HUES6 (cell line): ENCODE measurements at regions not wholly inside any gene's neighbourhood (a gene's known extent, or its start where the extent isn't known, plus 50 kb on each side); places are given as distances from the start of the nearest gene placed in this dataset.
"Not testable (repeated sequence)": the region's sequence is repeated elsewhere in the genome, so short reads cannot be mapped to it uniquely, and the experiment has no call there.

Experiments
- H3K27ac ChIP-seq: 2 replicates; pipeline ENCODE4 v1.7.0; 2013; ENCODE audit warnings: low read depth, mild to moderate bottlenecking, low read length, inconsistent platforms
- H3K27me3 ChIP-seq: 2 replicates; pipeline ENCODE4 v1.6.1; 2013; ENCODE audit warnings: low read length; ENCODE audit not compliant: control insufficient read depth, insufficient read depth
- H3K36me3 ChIP-seq: 2 replicates; pipeline ENCODE4 v1.6.1; 2013; ENCODE audit warnings: low read length; ENCODE audit not compliant: control insufficient read depth, insufficient read depth
- H3K4me1 ChIP-seq: 2 replicates; pipeline ENCODE4 v1.6.1; 2013; ENCODE audit warnings: low read length; ENCODE audit not compliant: control insufficient read depth, insufficient read depth
- H3K4me3 ChIP-seq: 2 replicates; pipeline ENCODE4 v1.5.1; 2013; ENCODE audit warnings: low read depth, low read length
- H3K9ac ChIP-seq: one replicate; pipeline ENCODE4 v1.6.1; 2013; ENCODE audit warnings: mild to moderate bottlenecking, low read length
- H3K9me3 ChIP-seq: 2 replicates; pipeline ENCODE4 v1.6.1; 2013; ENCODE audit warnings: low read depth, low read length; ENCODE audit not compliant: control insufficient read depth, insufficient read depth

DNA sequence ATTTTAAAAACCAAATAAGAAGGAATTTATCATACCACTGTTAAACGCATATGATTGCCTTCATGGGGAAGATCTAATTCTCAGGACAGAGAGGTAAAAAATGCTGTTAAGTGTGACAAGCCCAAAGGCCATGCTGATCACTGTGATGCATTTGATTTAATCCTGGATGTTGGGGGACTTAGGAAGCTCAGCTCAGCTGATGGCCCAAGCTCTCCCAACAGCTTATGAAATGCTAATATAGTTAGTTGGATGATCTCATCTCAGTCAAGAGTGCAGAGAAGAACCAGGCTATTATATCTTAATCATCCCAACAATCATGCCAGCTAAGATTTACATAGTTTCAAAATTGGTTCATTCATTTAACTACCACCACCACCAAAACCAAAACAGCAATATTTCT, 340.0 kb downstream of the IL20RB start:
- H3K9ac ChIP-seq = no peak overlapping the region
- H3K27me3 ChIP-seq = no peaks in the 10 kb centered on the region
- H3K4me1 ChIP-seq = peaks cover 25% of the 10 kb centered on the region
- H3K27ac ChIP-seq = no peak overlapping the region
- no peaks in the 10 kb centered on the region for H3K9me3 ChIP-seq
- H3K4me3 ChIP-seq = no peak overlapping the region
- H3K36me3 ChIP-seq = no peaks in the 10 kb centered on the region

DNA sequence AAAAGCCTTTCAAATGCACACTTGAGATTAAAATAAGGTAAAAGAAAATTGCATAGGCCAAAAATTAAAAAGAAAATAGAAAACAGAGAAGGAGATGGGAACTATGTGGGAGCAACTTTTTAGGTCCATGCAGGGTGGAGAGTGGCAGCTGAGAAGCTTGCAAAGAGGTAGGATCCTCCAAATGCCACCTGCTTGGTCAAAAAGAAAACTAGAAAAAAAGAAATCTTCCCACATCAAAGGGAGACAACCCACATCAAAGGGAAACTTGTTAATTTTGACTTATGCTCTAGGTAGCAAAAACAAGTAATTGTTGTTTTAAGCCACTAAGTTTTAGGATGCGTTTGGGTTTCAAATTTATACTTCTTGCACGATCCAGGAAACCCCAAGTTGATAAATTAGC, 342.9 kb downstream of the IL20RB start:
- Histone ChIP-seq H3K4me3 (no peak overlapping the region), H3K27ac (no peak overlapping the region), H3K36me3 (no peaks in the 10 kb centered on the region), H3K27me3 (no peaks in the 10 kb centered on the region), H3K9ac (no peak overlapping the region), H3K9me3 (0 out of 2 replicates have a peak, but pooled peaks cover 5% of the 10 kb centered on the region), H3K4me1 (peaks cover 7% of the 10 kb centered on the region)

DNA sequence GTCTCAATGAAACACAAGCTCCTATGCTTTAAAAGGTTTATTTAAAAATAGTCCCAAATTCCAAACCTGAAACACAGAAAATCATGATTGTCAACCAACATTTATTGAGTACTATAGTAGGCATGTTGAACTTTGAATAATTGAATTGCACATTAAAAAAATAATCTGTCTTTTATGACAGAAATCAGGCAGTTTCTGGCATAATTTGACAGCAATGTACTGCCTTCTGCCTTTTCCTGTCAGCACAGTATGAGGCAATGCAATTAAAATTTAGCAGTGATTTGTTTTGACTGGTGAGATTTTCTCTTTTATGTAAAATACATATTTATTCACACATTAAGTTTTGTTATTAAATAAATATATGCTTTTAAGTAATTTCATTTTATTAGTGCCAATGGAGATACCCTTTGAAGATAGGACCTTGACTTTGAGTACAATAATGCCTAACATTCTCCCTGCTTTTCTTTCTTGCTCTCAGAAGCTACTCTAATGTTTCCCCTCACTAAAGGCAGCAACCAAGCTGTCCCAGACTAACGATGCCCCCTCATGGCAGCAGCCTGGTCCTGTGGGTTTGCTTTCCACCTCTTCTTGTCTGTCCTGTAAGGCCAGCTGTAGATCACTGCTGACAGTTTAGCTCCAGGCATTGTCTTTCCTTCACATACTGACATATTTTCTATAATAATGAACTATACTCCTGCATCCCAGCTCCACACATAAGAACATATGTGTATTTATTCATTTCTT, 346.7 kb downstream of the IL20RB start:
- H3K36me3 ChIP-seq = no peaks in the 10 kb centered on the region
- H3K27ac ChIP-seq = no peak overlapping the region
- H3K4me1 ChIP-seq = no peaks in the 10 kb centered on the region
- 0 out of 2 replicates have a peak, but pooled peaks cover 5% of the 10 kb centered on the region for H3K9me3 ChIP-seq
- H3K4me3 ChIP-seq = no peak overlapping the region
- H3K27me3 ChIP-seq = no peaks in the 10 kb centered on the region
- H3K9ac ChIP-seq = no peak overlapping the region

DNA sequence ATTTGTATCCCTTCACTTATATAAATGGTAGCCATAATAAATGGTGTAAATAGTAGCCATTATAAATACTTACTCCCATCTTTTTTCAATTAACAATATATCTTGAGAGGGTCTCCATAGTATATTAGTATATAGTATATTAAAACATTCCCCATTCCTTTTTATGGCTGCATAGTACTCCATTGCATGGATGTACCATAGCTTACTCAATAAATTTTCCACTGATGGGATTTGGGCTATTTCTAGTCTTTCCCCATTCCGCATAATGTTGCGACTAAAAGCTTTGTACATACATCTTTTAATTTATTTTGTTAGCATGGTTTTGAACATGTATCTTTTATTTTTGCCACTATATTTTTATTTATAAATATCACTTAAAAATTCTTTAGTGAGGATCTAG, 366.3 kb downstream of the IL20RB start:
- no peaks in the 10 kb centered on the region for H3K36me3 ChIP-seq
- no peaks in the 10 kb centered on the region for H3K27me3 ChIP-seq
- no peak overlapping the region for H3K9ac ChIP-seq
- H3K27ac ChIP-seq = no peak overlapping the region
- no peaks in the 10 kb centered on the region for H3K4me1 ChIP-seq
- H3K9me3 ChIP-seq = peaks cover 8% of the 10 kb centered on the region
- H3K4me3 ChIP-seq = no peak overlapping the region

DNA sequence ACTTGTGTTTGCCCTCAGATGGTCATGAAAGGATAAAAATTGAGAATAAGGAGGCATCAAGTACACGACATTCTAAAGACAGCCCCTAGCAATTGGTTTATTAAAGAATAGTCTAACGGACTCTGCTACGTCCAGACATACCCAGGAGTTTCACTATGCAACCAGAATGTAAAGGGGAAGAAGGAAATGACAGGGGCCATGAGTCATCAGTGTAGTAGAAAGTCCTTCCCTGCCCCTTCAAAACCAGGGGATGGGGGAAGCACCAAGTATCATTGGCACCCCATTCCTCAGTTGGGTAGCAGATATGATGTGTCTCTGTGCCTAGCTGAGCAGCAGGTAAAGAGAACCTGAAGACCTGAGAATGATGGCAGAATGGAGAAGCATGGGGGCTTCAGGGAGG, 367.4 kb downstream of the IL20RB start:
- H3K9ac ChIP-seq = no peak overlapping the region
- H3K9me3 ChIP-seq = no peaks in the 10 kb centered on the region; the same call in 1 of the 2 replicates
- H3K27me3 ChIP-seq = no peaks in the 10 kb centered on the region
- no peak overlapping the region for H3K4me3 ChIP-seq
- no peaks in the 10 kb centered on the region for H3K4me1 ChIP-seq
- H3K27ac ChIP-seq = no peak overlapping the region
- H3K36me3 ChIP-seq = no peaks in the 10 kb centered on the region

DNA sequence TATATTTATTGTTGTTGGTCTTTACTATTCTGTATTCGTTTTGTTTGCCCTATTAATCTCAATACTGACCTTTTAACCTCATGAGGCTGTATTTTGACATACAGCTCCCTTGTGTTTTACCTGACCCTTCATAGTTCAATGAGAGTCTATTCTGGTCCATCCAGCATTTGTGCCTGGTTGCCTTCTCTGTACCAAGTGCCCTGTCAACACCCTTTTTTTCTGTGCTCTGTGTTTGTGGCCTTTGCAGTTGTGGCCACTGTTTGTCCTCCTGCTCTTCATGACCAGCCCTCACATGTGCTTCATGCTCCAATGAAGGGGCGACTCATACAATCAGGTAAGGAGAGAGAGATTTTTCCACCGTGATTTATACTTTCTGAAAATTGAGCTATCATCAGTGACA, 368.2 kb downstream of the IL20RB start:
- Histone ChIP-seq H3K4me3 (no peak overlapping the region), H3K4me1 (no peaks in the 10 kb centered on the region), H3K27ac (no peak overlapping the region), H3K27me3 (no peaks in the 10 kb centered on the region), H3K9me3 (no peaks in the 10 kb centered on the region; the same call in 1 of the 2 replicates), H3K36me3 (no peaks in the 10 kb centered on the region), H3K9ac (no peak overlapping the region)

DNA sequence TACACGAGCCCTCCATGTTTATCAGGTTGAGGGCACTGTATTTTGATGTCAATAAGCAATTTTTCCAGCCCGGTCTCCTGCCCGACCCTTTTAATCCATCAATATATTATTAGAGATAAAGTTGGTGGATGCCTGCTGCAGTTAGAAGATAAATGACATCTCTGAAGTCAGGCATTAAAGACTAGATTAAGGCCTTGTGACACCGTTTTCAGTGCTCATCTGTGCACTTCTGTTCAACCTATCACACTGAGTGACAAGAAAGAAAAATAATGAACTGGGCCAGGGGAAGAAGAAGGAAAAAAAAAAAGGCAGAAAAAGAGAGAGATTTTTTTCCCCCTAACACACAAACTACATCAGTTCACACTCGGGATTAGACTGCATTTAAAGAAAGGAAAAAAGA, 371.8 kb downstream of the IL20RB start:
- Histone ChIP-seq H3K4me1 (no peaks in the 10 kb centered on the region), H3K4me3 (no peak overlapping the region), H3K36me3 (no peaks in the 10 kb centered on the region), H3K9me3 (no peaks in the 10 kb centered on the region), H3K9ac (no peak overlapping the region), H3K27me3 (no peaks in the 10 kb centered on the region), H3K27ac (no peak overlapping the region)

DNA sequence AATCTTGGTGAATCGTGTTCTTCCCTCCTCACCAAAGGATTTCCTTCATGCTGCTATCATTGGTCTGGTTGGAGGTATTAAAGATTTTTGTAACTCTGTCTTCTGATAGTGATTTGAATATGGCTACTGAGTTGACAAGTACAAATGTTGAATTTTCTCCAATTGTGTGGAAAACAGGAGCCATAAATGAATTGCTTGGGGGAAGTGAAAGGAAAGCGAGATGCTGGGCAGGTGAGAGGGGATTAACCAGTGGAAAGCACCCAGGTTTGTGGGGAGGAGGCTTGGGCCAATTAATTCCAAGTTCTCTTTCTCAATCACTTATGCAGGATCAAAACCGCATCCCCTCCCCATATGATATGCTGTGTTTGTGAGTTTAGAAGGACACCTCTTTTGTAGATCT, 372.5 kb downstream of the IL20RB start:
- Histone ChIP-seq H3K4me1 (no peaks in the 10 kb centered on the region), H3K27me3 (no peaks in the 10 kb centered on the region), H3K36me3 (no peaks in the 10 kb centered on the region), H3K4me3 (no peak overlapping the region), H3K27ac (no peak overlapping the region), H3K9me3 (no peaks in the 10 kb centered on the region), H3K9ac (no peak overlapping the region)

DNA sequence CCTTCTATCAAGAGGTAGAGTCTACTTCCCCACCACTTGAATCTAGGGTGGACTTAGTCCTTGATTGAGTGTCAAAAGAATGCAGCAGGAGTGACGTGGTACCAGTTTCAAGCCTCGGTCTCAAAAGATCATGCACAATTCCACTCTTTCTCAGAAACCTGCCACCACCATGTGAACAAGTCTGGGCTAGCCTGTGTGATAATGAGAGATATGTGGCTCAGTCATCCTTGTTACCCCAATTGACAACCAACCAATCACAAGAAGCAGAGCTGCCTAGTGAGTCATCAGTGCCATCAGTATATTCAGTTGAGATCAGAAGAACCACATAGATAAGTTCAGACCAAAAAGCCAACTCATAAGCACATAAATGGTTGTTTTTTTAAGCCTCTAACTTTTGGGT, 374.5 kb downstream of the IL20RB start:
- no peaks in the 10 kb centered on the region for H3K27me3 ChIP-seq
- H3K4me1 ChIP-seq = no peaks in the 10 kb centered on the region
- H3K36me3 ChIP-seq = no peaks in the 10 kb centered on the region

DNA sequence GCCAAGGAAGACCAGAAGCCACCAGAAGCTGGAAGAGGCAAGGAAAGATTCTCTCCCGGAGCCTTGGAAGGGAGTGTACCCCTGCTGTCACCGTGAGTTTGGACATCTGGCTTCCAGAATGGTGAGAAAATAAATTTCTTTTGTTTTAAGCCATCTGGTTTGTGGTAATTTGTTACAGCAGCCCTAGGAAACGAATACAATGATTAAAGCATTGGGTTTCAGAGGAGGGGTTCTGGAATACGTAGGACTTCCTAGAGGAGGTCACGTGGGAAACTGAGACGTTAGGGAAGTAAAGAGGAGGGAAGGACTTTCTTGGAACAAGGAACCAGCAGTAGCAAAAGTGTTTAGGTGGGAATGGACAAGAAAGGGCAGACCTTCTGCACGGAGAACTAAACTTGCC, 377.7 kb downstream of the IL20RB start:
- Histone ChIP-seq H3K4me3 (no peak overlapping the region), H3K4me1 (no peaks in the 10 kb centered on the region), H3K9ac (no peak overlapping the region), H3K36me3 (no peaks in the 10 kb centered on the region), H3K27me3 (no peaks in the 10 kb centered on the region), H3K27ac (no peak overlapping the region), H3K9me3 (peaks cover 30% of the 10 kb centered on the region)

More for the DNA sequence above, 374.5 kb downstream of the IL20RB start:
- no peak overlapping the region for H3K9ac ChIP-seq
- H3K27ac ChIP-seq = no peak overlapping the region
- H3K9me3 ChIP-seq = 0 out of 2 replicates have a peak, but pooled peaks cover 2% of the 10 kb centered on the region
- H3K4me3 ChIP-seq = no peak overlapping the region

DNA sequence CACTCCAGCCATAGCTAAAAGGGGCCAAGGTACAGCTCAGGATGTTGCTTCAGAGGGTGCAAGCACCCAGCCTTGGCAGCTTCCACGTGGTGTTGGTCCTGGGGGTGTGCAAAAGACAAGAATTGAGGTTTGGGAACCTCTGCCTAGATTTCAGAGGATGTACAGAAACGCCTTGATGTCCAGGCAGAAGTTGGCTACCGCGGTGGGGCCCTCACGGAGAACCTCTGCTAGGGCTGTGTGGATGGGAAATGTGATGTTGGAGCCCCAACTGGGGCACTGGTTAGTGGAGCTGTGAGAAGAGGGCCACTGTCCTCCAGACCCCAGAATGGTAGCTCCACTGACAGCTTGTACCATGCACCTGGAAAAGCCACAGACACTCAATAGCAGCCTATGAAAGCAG, 380.6 kb downstream of the IL20RB start:
- H3K4me3 ChIP-seq, H3K4me1 ChIP-seq, H3K27ac ChIP-seq, H3K36me3 ChIP-seq, H3K9ac ChIP-seq, H3K27me3 ChIP-seq: not testable (repeated sequence)
- H3K9me3 ChIP-seq = peaks cover 33% of the 10 kb centered on the region
